HL-60 (cell line): ENCODE measurements at regions not wholly inside any gene's neighbourhood (a gene's known extent, or its start where the extent isn't known, plus 50 kb on each side); places are given as distances from the start of the nearest gene placed in this dataset.

Experiments
- DNase-seq, 2 experiments: peaks; one replicate each; pipeline ENCODE4 v3.0.0-alpha.2; 2010 to 2020; ENCODE audit warnings: low read depth in 1 of 2, low spot score in 1 of 2
- H3K27ac ChIP-seq: fragments of 250-450 bp; sonication (Bioruptor Pico); replicated peaks from 2 replicates; pipeline ENCODE4 v1.5.1; 2020; ENCODE audit warnings: mild to moderate bottlenecking, moderate library complexity
- H3K27me3 ChIP-seq: fragments of 250-450 bp; sonication (Bioruptor Pico); 2 replicates; pipeline ENCODE4 v1.5.1; 2021; ENCODE audit warnings: mild to moderate bottlenecking, moderate library complexity; ENCODE audit not compliant: insufficient read depth, poor library complexity, severe bottlenecking
- H3K4me3 ChIP-seq: replicated peaks from 2 replicates; pipeline ENCODE4 v1.5.1; 2011; ENCODE audit warnings: mild to moderate bottlenecking, control low read depth, low read length; ENCODE audit not compliant: insufficient read depth
- CTCF ChIP-seq: IDR thresholded peaks from one replicate; pipeline ENCODE4 v1.5.1; 2011; ENCODE audit warnings: low read length, control low read depth, inconsistent platforms; ENCODE audit not compliant: insufficient read depth
- GABPA ChIP-seq: IDR thresholded peaks from 2 replicates; pipeline ENCODE4 v1.6.1; 2012; ENCODE audit warnings: low read depth
- POLR2AphosphoS5 ChIP-seq: IDR thresholded peaks from 2 replicates; pipeline ENCODE4 v1.6.1; 2012; ENCODE audit warnings: low read depth
- REST ChIP-seq: IDR thresholded peaks from 2 replicates; pipeline ENCODE4 v1.6.1; 2012; ENCODE audit warnings: low read depth; ENCODE audit not compliant: insufficient replicate concordance
- SPI1 ChIP-seq: IDR thresholded peaks from 2 replicates; pipeline ENCODE4 v1.6.1; 2012; ENCODE audit warnings: low read depth, mild to moderate bottlenecking, borderline replicate concordance

GRCh38 chr6:139903411-139904157, 529.1 kb upstream of the CITED2 start:
- TF ChIP-seq POLR2AphosphoS5: no peak
- TF ChIP-seq CTCF: no peak
- TF ChIP-seq SPI1: peak; percentile 7; the same call in 1 of the 2 replicates
- TF ChIP-seq GABPA: 0 out of 2 replicates have a peak, but pooled peaks have one; percentile 20
- TF ChIP-seq REST: no peak
- Histone ChIP-seq H3K27me3 (no peaks in the 10 kb centered on the region), H3K4me3 (no peak overlapping the region), H3K27ac (peak overlapping the region; percentile 57)
- DNase-seq: peak; percentile 51 to 86

GRCh38 chr6:139895205-139895793, 520.9 kb upstream of the CITED2 start:
- H3K27me3 ChIP-seq: no peaks in the 10 kb centered on the region
- no peak for TF ChIP-seq CTCF
- TF ChIP-seq SPI1: no peak
- TF ChIP-seq POLR2AphosphoS5: no peak
- no peak for TF ChIP-seq REST
- no peak for TF ChIP-seq GABPA
- no peak overlapping the region for H3K4me3 ChIP-seq
- H3K27ac ChIP-seq: no peak overlapping the region
- no peak for DNase-seq

- no peak for DNase-seq
- no peaks in the 10 kb centered on the region for H3K27me3 ChIP-seq
- H3K27ac ChIP-seq: no peak overlapping the region
- H3K4me3 ChIP-seq: no peak overlapping the region
- TF ChIP-seq REST: no peak
- TF ChIP-seq POLR2AphosphoS5: no peak
- TF ChIP-seq CTCF: no peak
- TF ChIP-seq SPI1: no peak
Measured at GRCh38 chr6:139894271-139894670, 519.8 kb upstream of the CITED2 start.
